PC-9 (cell line): ENCODE measurements at regions not wholly inside any gene's neighbourhood (a gene's known extent, or its start where the extent isn't known, plus 50 kb on each side); places are given as distances from the start of the nearest gene placed in this dataset.

Source experiments
- BruUV-seq: library from RNA; stranded (reverse); fragments of 400-500 nt; replicated peaks from 2 replicates; lab custom pipeline; 2021; lab: Mats Ljungman, UMichigan
- CTCF ChIA-PET: fragments of 300-600 bp; sonication (Branson Sonifier 250); formaldehyde crosslinking; loops from one replicate; lab custom pipeline; 2022; ENCODE audit warnings: antibody characterized with exemption; lab: Charles Lee
- POLR2A ChIA-PET: fragments of 300-600 bp; sonication (Branson Sonifier 250); formaldehyde crosslinking; loops from one replicate; lab custom pipeline; 2022; ENCODE audit warnings: antibody characterized with exemption; ENCODE audit not compliant: unreplicated experiment; lab: Charles Lee
- DNase-seq, 2 experiments: peaks; one replicate each; pipeline versions ENCODE4 v3.0.0 to v3.0.0-alpha.2; 2015 to 2022; ENCODE audit warnings: mixed read lengths in 1 of 2
- H2AFZ ChIP-seq: fragments of 200-600 bp; sonication (generic); 2 replicates; pipeline ENCODE4 v1.8.1; 2017; ENCODE audit warnings: antibody characterized with exemption
- H3F3A ChIP-seq: fragments of 200-600 bp; sonication (generic); 2 replicates; pipeline ENCODE4 v1.8.1; 2017; ENCODE audit warnings: antibody characterized with exemption, mild to moderate bottlenecking, low read depth; ENCODE audit not compliant: insufficient read depth
- H3K27ac ChIP-seq: fragments of 200-600 bp; sonication (generic); 2 replicates; pipeline ENCODE4 v1.6.1; 2016; ENCODE audit warnings: mixed run types
- H3K27me3 ChIP-seq: fragments of 200-600 bp; sonication (generic); 2 replicates; pipeline ENCODE4 v1.6.1; 2016; ENCODE audit warnings: low read depth, mixed run types; ENCODE audit not compliant: insufficient read depth
- H3K36me3 ChIP-seq: fragments of 200-600 bp; sonication (generic); 2 replicates; pipeline ENCODE4 v1.6.1; 2016; ENCODE audit warnings: low read depth, mixed run types
- H3K4me1 ChIP-seq: fragments of 200-600 bp; sonication (generic); replicated peaks from 2 replicates; pipeline ENCODE4 v1.6.1; 2016; ENCODE audit warnings: mixed run types; ENCODE audit not compliant: insufficient read depth
- H3K4me2 ChIP-seq: fragments of 200-600 bp; sonication (generic); 2 replicates; pipeline ENCODE4 v1.6.1; 2017; ENCODE audit warnings: mixed run types
- H3K4me3 ChIP-seq: fragments of 200-600 bp; sonication (generic); 2 replicates; pipeline ENCODE4 v1.6.1; 2016; ENCODE audit warnings: mixed run types
- H3K79me2 ChIP-seq: fragments of 200-600 bp; sonication (generic); 2 replicates; pipeline ENCODE4 v1.6.1; 2017; ENCODE audit warnings: low read depth, mixed run types
- H3K9me2 ChIP-seq: fragments of 200-600 bp; sonication (generic); 2 replicates; pipeline ENCODE4 v1.8.1; 2017; ENCODE audit warnings: mild to moderate bottlenecking; ENCODE audit not compliant: insufficient read depth
- H3K9me3 ChIP-seq: fragments of 200-600 bp; sonication (generic); 2 replicates; pipeline ENCODE4 v1.8.1; 2016; ENCODE audit warnings: low read depth; ENCODE audit not compliant: insufficient read depth
- H4K20me1 ChIP-seq: fragments of 200-600 bp; sonication (generic); 2 replicates; pipeline ENCODE4 v1.8.1; 2017; ENCODE audit not compliant: insufficient read depth
- CTCF ChIP-seq: fragments of 200-600 bp; sonication (generic); conservative IDR thresholded peaks from 2 replicates; pipeline ENCODE4 v1.6.1; 2017; ENCODE audit warnings: mixed run types, antibody characterized with exemption, mild to moderate bottlenecking, moderate library complexity
- EZH2 ChIP-seq: fragments of 200-600 bp; sonication (generic); IDR thresholded peaks from 2 replicates; pipeline ENCODE4 v1.8.0; 2017; ENCODE audit warnings: antibody characterized with exemption, low read depth
- intact Hi-C: fragments of 100-400 bp; cut with micrococcal nuclease; formaldehyde crosslinking; loops from one replicate; pipeline ENCODE4 v1.10.0; 2022; ENCODE audit not compliant: unreplicated experiment

- Histone ChIP-seq H3K4me2 (peak overlapping the region; percentile 42), H3K27ac (peak overlapping the region; percentile 96)
Observed at GRCh38 chrX:45710081-45710801, 509.6 kb upstream of the DIPK2B start.

DNA sequence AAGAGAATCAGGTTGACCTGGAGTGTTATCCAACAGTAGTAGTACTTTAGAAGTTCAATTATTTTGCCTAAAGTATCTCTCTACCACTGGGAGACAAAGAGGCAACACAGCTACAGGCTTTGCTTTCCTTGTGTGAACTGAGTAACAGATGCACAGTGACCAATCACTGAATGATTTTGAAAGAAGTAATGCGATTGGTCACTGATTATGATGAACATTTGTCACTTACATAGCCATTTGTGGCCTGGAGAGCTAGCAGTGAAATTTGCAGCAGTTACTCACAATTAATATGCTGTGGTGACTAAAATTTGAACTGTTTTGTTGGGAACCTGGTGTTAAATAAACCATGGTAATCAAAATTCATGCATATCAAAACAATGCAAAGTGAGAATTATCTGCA is 508.7 kb upstream of the DIPK2B start:
- Histone ChIP-seq H3K4me2 (peak overlapping the region; percentile 42), H4K20me1 (no peaks in the 10 kb centered on the region), H3K27ac (peak overlapping the region; percentile 96), H3K9me3 (no peaks in the 10 kb centered on the region), H3K36me3 (no peaks in the 10 kb centered on the region), H3K79me2 (no peaks in the 10 kb centered on the region), H3F3A (peaks cover 20% of the 10 kb centered on the region), H3K9me2 (no peaks in the 10 kb centered on the region), H2AFZ (no peak overlapping the region), H3K4me1 (peaks cover 35% of the 10 kb centered on the region), H3K27me3 (no peaks in the 10 kb centered on the region), H3K4me3 (no peak overlapping the region)
- intact Hi-C loops: no loop called here
- BruUV-seq: no TSS peak
- TF ChIP-seq EZH2: no peak
- no peak for TF ChIP-seq CTCF
- ChIA-PET POLR2A (interaction anchor here (0.6 kb wide), 1 partner anchor 1524 kb away, joined by 6 read pairs; no protein-coding TSS in a partner anchor), CTCF (no interaction called here)
- no peak for DNase-seq

More at GRCh38 chrX:45710081-45710801, 509.6 kb upstream of the DIPK2B start:
- intact Hi-C loops: loop anchor here (2.0 kb wide), 1 partner anchor 61 kb away; no protein-coding TSS in a partner anchor
- ChIA-PET CTCF (no interaction called here), POLR2A (interaction anchor here (0.5 to 0.7 kb wide), 6 partner anchors 18 to 1525 kb away, joined by 3 to 7 read pairs (median 4); no protein-coding TSS in a partner anchor)
- Histone ChIP-seq H2AFZ (no peak overlapping the region), H3K79me2 (no peaks in the 10 kb centered on the region), H3K9me3 (no peaks in the 10 kb centered on the region), H3K4me1 (peaks cover 35% of the 10 kb centered on the region), H3K4me3 (no peak overlapping the region), H3F3A (peaks cover 20% of the 10 kb centered on the region), H4K20me1 (no peaks in the 10 kb centered on the region), H3K36me3 (no peaks in the 10 kb centered on the region), H3K27me3 (no peaks in the 10 kb centered on the region), H3K9me2 (no peaks in the 10 kb centered on the region)
- TF ChIP-seq CTCF (no peak), EZH2 (no peak)
- DNase-seq: peak; percentile 22 to 90
- TSS peak; percentile 44 for BruUV-seq

DNA sequence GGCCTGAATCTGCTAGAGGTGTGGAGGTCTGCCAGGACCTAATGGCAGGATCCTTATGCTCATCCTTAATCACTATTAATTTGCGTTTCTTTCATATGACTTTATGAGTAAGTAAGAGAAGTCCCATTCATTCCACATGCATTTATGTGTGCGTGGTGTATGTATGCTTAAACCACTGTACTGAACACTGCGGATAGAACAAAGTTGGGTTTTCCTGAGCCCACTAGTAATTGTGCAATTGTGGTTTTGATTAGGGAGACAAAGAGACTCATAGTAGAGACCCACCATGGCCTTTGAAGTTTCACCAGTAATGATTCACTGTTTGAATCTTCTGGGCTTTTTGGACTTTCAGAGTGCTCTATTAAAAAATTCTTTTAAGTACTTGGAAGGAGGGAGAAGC is 498.5 kb upstream of the DIPK2B start:
- Histone ChIP-seq H4K20me1 (no peaks in the 10 kb centered on the region), H3K4me1 (no peaks in the 10 kb centered on the region), H3K9me3 (no peaks in the 10 kb centered on the region), H3F3A (no peaks in the 10 kb centered on the region), H3K79me2 (no peaks in the 10 kb centered on the region), H3K27me3 (no peaks in the 10 kb centered on the region), H3K4me3 (no peak overlapping the region), H2AFZ (no peak overlapping the region), H3K9me2 (no peaks in the 10 kb centered on the region), H3K36me3 (no peaks in the 10 kb centered on the region), H3K4me2 (no peak overlapping the region), H3K27ac (no peak overlapping the region)
- DNase-seq: no peak
- POLR2A ChIA-PET: no interaction called here
- intact Hi-C loops: no loop called here
- no TSS peak for BruUV-seq
- no peak for TF ChIP-seq CTCF
- no peak for TF ChIP-seq EZH2
- CTCF ChIA-PET: no interaction called here
